Thyroid gland (tissue), 4 donors: ENCODE measurements at regions not wholly inside any gene's neighbourhood (a gene's known extent, or its start where the extent isn't known, plus 50 kb on each side); places are given as distances from the start of the nearest gene placed in this dataset.

ENCODE experiments used
- POLR2A ChIP-seq, 2 donors: fragments of 450-650 bp; IDR thresholded peaks; one replicate each; pipeline ENCODE4 v1.6.1; 2017; ENCODE audit warnings: antibody characterized with exemption in 2 of 2, mild to moderate bottlenecking in 2 of 2, moderate library complexity in 1 of 2
- TF ChIP-seq, protein P1 (sequence below), 6 experiments: fragments of 200-600 bp in 3 of 6; fragments of 450-650 bp in 3 of 6; sonication (generic) in 3 of 6; IDR thresholded peaks; one replicate each; pipeline ENCODE4 v1.5.1; 2016 to 2019; ENCODE audit warnings: antibody characterized with exemption in 6 of 6, mild to moderate bottlenecking in 2 of 6, inconsistent platforms in 1 of 6, moderate library complexity in 1 of 6

DNA sequence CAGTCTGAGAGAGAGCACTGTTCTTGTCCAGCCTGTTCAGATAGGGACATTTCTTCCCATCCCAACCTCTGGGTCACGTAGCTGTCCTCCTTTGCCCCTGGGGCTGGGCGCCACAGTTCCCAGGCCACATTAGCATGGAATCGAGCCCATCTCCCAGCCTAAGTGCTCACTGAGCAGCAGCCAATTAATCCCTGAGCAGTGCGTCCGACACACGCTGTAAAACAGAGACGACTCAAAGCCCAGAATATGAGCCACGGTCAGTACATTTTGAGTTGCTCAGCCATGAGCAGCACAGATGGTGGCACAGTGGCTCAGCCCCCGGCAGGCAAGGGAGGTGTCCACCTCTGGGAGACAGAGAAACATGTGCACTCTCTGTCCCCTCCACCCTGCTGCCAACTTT lies 267.4 kb downstream of the NPHP4 start:
- TF ChIP-seq POLR2A (IDR thresholded peaks at IDR 0.05) = no peak
- TF ChIP-seq, protein P1, sequence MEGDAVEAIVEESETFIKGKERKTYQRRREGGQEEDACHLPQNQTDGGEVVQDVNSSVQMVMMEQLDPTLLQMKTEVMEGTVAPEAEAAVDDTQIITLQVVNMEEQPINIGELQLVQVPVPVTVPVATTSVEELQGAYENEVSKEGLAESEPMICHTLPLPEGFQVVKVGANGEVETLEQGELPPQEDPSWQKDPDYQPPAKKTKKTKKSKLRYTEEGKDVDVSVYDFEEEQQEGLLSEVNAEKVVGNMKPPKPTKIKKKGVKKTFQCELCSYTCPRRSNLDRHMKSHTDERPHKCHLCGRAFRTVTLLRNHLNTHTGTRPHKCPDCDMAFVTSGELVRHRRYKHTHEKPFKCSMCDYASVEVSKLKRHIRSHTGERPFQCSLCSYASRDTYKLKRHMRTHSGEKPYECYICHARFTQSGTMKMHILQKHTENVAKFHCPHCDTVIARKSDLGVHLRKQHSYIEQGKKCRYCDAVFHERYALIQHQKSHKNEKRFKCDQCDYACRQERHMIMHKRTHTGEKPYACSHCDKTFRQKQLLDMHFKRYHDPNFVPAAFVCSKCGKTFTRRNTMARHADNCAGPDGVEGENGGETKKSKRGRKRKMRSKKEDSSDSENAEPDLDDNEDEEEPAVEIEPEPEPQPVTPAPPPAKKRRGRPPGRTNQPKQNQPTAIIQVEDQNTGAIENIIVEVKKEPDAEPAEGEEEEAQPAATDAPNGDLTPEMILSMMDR (IDR thresholded peaks at IDR 0.05) = no peak
